Heart left ventricle (tissue), 13 donors: ENCODE measurements at regions not wholly inside any gene's neighbourhood (a gene's known extent, or its start where the extent isn't known, plus 50 kb on each side); places are given as distances from the start of the nearest gene placed in this dataset.

Experiments
- POLR2A ChIP-seq, 2 donors: fragments of 450-650 bp; IDR thresholded peaks; one replicate each; pipeline ENCODE4 v1.6.1; 2017; ENCODE audit warnings: antibody characterized with exemption in 2 of 2, mild to moderate bottlenecking in 2 of 2, moderate library complexity in 2 of 2
- TF ChIP-seq, protein P1 (sequence below), 12 donors: fragments of 200-600 bp; sonication (generic) in 4 of 12; IDR thresholded peaks; one replicate each; pipeline versions ENCODE4 v1.5.0 to v1.8.0; 2018 to 2022; ENCODE audit warnings: antibody characterized with exemption in 12 of 12, mild to moderate bottlenecking in 5 of 12
- donor health status: ischemic (EF 13 %, LVEDD 7.1; RV severe dilation, severe dysfunction).
- donor health status: DM: no; HTN: yes; CAD: no.
- donor health status: DM: no; HTN: no; CAD: no.
- donor health status: ischemic (EF 25% LVEDD 6.9; RV normal size, moderate dysfunction).
- donor health status: ischemic (EF 25% LVEDD 5.7; RV mildly dilated, moderate dysfunction).
- donor health status: ischemic (EF 35%, LVEDD 5.7; RV mildly dilated, moderate dysfunction).
- donor health status: nonischemic (EF 11% LVEDD 7.7; RV severe dilation, severe dysfunction).
- donor health status: DM: yes; HTN: yes; CAD: no.
- donor health status: PGD.
- donor health status: ischemic (EF 29% LVEDD 5.4; RV normal size, mild dysfunction).
- donor health status: nonischemic (EF 23%, LVEDD 6.1; RV moderate dilation, normal function).

GRCh38 chr10:85446827-85447226 is 919.8 kb downstream of the GRID1 start:
- TF ChIP-seq, protein P1, sequence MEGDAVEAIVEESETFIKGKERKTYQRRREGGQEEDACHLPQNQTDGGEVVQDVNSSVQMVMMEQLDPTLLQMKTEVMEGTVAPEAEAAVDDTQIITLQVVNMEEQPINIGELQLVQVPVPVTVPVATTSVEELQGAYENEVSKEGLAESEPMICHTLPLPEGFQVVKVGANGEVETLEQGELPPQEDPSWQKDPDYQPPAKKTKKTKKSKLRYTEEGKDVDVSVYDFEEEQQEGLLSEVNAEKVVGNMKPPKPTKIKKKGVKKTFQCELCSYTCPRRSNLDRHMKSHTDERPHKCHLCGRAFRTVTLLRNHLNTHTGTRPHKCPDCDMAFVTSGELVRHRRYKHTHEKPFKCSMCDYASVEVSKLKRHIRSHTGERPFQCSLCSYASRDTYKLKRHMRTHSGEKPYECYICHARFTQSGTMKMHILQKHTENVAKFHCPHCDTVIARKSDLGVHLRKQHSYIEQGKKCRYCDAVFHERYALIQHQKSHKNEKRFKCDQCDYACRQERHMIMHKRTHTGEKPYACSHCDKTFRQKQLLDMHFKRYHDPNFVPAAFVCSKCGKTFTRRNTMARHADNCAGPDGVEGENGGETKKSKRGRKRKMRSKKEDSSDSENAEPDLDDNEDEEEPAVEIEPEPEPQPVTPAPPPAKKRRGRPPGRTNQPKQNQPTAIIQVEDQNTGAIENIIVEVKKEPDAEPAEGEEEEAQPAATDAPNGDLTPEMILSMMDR (IDR thresholded peaks at IDR 0.05) = no peak
- no peak for TF ChIP-seq POLR2A (IDR thresholded peaks at IDR 0.05)
